Tibial nerve (tissue), 4 donors: ENCODE measurements at regions not wholly inside any gene's neighbourhood (a gene's known extent, or its start where the extent isn't known, plus 50 kb on each side); places are given as distances from the start of the nearest gene placed in this dataset.

Experiments used
- EP300 ChIP-seq, 2 donors: sonication (generic); formaldehyde crosslinking; IDR thresholded peaks; one replicate each; pipeline ENCODE4 v1.6.1; 2017; ENCODE audit warnings: antibody characterized with exemption in 2 of 2, mild to moderate bottlenecking in 1 of 2
- POLR2A ChIP-seq, 2 donors: fragments of 450-650 bp; IDR thresholded peaks; one replicate each; pipeline ENCODE4 v1.6.1; 2017; ENCODE audit warnings: antibody characterized with exemption in 2 of 2, mild to moderate bottlenecking in 2 of 2, moderate library complexity in 2 of 2
- TF ChIP-seq, protein P1 (sequence below), 5 experiments: fragments of 200-600 bp in 3 of 5; fragments of 450-650 bp in 2 of 5; sonication (generic) in 3 of 5; IDR thresholded peaks; one replicate each; pipeline ENCODE4 v1.5.1; 2016 to 2019; ENCODE audit warnings: antibody characterized with exemption in 5 of 5, mild to moderate bottlenecking in 3 of 5, moderate library complexity in 2 of 5

DNA sequence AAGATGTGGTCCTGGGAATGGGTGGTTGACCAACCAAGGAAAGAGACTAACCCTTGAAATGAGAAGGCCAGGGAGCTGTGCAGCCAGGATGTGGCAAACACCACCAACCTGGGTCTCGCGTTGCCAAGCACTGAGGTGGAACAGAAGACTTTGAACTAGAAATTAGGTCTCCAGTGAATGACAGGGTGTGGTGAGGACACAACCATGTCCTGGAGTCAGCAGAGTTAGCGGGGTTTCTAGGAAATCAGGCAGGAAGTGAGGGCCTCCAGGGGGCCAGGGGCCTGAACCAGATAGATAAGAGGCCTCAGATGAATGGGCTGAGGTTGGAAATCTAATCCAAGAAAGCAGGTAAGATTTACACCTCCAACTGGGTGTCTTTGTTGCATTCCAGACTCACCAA lies 353.3 kb upstream of the ARID1B start:
- TF ChIP-seq, protein P1, sequence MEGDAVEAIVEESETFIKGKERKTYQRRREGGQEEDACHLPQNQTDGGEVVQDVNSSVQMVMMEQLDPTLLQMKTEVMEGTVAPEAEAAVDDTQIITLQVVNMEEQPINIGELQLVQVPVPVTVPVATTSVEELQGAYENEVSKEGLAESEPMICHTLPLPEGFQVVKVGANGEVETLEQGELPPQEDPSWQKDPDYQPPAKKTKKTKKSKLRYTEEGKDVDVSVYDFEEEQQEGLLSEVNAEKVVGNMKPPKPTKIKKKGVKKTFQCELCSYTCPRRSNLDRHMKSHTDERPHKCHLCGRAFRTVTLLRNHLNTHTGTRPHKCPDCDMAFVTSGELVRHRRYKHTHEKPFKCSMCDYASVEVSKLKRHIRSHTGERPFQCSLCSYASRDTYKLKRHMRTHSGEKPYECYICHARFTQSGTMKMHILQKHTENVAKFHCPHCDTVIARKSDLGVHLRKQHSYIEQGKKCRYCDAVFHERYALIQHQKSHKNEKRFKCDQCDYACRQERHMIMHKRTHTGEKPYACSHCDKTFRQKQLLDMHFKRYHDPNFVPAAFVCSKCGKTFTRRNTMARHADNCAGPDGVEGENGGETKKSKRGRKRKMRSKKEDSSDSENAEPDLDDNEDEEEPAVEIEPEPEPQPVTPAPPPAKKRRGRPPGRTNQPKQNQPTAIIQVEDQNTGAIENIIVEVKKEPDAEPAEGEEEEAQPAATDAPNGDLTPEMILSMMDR (IDR thresholded peaks at IDR 0.05): no peak
- TF ChIP-seq EP300 (IDR thresholded peaks at IDR 0.05) (no peak), POLR2A (IDR thresholded peaks at IDR 0.05) (no peak)
